Hindlimb muscle (tissue), 1 donor: ENCODE measurements at regions not wholly inside any gene's neighbourhood (a gene's known extent, or its start where the extent isn't known, plus 50 kb on each side); places are given as distances from the start of the nearest gene placed in this dataset.

Experiments used
- DNase-seq: peaks from one replicate; pipeline ENCODE4 v3.0.0-alpha.2; 2013

- DNase-seq: no peak
Measured at GRCh38 chr18:45228796-45229388, 386.4 kb upstream of the SLC14A2 start.

DNA sequence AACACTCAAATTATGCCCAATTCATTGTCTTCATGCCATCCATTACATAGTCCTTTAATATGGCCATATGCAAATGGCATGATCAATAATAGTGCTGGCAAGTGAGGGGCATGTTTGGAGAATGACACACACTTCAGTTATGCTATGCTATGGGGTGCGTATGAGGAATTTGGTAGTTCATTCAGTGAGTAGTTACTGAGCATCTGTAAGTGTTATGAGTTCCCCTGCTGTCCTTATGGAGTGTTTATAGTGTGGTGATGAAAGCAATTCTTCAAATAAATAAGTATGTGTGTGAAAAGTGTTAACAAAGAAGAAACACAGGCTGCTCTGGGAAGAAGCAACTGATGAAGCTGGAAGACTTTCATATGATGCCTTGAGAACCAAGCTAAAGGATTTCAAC lies 383.7 kb upstream of the SLC14A2 start:
- DNase-seq: no peak

GRCh38 chr18:45232061-45232460 lies 383.2 kb upstream of the SLC14A2 start:
- no peak for DNase-seq

DNA sequence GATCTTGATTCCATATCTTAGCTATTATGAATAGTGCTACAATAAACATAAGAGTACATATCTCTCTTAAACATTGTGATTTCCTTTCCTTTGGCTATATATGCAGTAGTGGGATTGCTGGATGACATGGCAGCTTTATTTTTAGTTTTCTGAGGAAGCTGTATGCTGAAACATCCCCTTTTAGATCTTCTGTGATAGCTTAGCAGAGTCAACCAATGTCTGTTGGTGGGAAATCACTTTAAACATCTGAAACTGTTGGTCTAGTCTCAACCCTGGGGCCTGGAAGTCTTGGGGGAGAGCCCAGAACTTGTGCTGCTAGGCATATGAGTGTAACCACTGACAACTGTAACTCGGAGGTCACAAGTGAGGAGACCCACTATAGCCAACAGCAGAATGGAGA lies 378.6 kb upstream of the SLC14A2 start:
- DNase-seq: no peak

GRCh38 chr18:45237343-45238098 lies 377.8 kb upstream of the SLC14A2 start:
- no peak for DNase-seq

- DNase-seq: no peak
Measured at GRCh38 chr18:45241271-45241670, 374.0 kb upstream of the SLC14A2 start.

DNA sequence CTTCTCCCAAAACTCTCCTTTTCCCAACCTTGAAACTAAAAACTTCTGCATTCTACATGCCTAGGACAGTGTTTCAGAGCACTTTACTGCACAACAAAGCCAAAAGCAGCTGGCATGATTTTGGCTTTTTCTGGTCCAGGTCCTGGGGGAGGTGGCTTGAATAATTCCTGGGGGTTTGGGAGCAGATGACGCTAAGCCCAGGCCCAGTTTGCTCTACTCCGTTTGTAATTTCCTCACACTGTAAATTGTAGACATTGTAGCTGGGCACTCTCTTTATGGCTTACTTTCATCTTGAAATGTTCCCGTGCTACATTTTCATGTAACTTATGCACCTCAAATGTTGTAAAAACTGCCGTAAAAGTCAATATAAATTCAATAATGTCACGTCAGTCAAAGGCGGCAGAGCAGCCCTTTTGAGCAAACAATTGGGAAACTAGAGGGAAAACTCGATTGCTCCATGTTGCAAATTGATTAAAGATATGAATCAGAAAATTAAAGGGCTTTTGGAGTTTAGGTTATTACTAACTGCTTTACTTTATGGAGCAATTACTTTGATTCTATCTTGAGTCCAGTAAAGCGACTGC lies 373.2 kb upstream of the SLC14A2 start:
- DNase-seq: no peak

GRCh38 chr18:45243340-45244110 lies 371.8 kb upstream of the SLC14A2 start:
- DNase-seq: no peak

DNA sequence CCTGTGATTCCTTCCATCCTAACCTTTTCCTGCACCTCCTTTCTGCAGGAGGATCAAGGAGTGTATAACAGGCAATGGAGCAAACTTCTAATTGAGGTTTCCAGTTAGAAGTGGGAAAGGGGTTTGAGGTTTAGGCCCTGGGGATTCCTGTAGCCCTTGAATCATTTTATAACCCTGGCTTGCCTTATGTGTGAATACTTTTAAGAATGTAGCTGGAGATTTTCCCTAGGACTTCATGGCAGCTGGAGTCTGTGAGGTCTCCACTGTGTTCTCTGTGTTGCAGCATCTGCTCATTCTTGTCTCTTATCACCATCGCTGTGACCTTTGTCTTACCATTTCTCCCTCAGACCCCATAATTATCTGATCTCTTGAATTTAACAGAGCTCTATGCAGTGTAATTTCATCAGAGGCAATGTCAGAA lies 370.2 kb upstream of the SLC14A2 start:
- DNase-seq: no peak

DNA sequence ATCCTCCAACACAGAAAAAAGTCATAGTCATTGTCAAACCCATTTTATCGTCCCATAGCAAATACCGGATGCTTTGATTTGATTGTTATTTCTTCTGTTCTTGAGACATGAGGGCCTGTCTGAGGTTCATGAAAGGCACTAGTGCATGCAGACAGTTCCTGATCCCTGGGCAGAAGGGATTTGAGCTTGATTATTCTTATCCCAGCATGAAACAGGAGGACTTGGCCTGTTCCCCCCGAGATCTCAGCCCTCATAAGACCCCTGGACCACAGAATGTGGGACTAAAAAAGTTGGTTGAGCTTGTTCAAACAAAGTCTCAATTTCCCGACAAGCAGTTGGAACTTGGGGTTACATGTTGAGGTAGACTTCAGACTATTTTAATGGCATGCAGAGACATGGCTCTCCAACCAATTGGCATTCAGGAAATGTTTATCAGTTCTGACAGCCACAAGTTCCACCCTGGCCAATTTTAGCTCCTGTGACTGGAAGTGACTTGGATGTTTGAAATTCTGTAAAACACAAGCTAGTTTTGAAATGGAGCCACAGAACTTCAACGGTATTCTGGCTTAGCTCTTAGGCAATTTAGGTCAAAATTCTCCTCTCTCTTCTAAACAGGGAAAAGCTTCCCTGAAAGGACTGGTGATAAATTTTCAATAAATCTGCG lies 366.9 kb upstream of the SLC14A2 start:
- DNase-seq: no peak

DNA sequence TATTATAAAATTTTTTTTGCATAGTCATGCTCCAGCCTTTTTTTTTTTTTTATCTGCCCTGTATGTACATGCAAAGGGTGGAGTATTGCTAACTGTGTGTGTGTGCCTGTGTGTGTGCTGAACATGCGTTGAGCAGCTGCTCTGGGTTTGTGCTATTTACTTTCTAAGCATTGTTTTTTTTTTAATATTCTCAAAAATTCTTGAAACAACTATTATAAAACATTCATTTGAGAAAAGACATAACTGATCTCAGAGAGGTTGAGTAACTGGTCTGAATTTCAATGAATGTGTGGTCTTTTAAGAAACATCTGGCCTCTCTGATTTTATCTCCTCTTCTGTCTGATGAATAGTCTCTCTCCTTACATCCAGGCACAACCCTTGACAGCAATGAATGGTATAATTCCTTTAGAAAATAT lies 366.0 kb upstream of the SLC14A2 start:
- no peak for DNase-seq

DNA sequence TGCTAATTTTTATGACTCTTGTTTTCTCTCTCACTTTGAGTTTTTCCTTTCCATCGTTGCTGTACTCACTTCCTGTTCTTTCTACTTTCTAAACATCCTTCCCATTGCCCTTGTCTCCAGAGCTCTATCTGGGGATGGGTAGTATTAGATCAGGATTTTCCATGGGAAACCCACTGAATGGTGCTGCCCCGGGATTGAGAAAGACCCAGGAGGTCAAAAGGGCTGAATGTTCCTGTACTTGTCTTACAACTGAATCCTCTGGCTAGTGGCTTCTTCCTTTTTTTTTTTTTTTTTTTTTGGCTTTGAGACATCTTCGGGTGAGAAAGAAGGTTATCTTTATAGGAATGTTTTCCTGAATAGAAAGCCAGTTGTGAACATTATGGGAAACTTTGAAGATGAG lies 364.8 kb upstream of the SLC14A2 start:
- no peak for DNase-seq

DNA sequence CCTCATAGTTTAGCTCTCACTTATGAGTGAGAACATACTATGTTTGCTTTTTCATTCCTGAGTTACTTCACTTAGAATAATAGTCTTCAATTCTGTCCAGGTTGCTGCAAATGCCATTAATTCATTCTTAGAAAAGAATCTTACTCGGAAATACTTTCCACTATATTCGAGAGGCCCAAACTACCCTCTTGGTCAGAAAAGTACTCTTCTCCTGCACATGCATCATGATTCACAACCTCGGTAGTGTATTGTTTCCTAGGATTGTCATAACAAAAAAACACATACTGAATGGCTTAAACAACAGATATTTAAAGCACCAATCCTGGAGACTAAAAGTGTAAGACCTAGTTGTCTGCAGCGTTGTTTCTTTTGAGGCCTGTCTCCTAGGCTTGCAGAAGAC lies 364.0 kb upstream of the SLC14A2 start:
- DNase-seq: no peak

- no peak for DNase-seq
Measured at GRCh38 chr18:45252474-45252873, 362.8 kb upstream of the SLC14A2 start.

- peak; percentile 49 for DNase-seq
Measured at GRCh38 chr18:45253056-45253565, 362.2 kb upstream of the SLC14A2 start.

DNA sequence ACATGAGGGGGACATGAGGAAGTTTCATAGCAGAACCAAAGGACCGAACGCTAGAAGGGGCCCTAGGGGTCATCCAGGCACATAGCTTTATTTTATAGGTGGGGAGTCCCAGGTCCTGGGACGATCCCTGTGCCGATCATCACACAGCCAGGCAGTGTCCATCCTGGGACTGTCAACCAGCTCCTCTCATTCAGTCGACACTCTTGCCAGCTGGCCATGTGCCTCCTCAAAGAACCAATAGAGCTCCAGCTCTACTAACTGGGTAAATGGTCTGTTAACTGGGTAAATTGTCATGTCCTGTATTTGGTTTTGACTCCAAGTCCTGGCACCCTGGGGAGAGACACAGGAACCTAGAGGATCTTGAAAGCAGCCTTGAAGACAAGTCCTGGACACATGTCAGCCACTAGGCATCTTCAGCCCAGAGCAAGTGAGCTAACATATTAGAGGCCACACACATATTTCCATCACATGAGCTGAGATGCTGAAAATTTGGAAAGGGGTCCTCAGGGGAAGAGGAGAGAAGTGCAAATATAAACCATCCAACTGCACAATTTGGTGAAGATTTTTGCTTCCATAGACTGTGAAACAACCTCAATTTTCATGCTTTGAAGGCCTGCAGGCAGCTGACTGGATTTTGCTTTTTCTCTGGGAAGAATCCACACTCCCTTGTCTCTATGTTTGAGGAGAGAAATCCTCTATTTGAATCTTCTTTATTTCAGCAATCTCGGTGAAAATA lies 361.1 kb upstream of the SLC14A2 start:
- DNase-seq: no peak

DNA sequence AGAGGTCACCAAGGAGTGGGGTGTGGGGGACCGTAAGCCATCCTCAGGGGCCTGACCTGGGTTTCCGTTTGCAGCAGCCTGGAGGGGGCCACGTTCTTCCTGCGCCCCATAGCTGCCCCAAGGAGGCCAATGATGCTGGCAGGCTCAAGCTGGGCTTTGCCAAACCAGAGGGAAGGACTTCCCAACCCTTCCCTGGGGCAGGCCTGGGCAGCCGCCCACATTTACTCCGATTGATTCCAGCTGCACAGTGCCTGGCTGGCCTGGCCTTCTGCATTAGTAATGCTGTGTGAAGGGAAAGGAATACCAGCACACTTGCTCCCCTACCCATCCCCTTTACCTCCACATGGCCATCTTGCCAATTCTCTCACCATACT lies 360.6 kb upstream of the SLC14A2 start:
- peak; percentile 32 for DNase-seq

DNA sequence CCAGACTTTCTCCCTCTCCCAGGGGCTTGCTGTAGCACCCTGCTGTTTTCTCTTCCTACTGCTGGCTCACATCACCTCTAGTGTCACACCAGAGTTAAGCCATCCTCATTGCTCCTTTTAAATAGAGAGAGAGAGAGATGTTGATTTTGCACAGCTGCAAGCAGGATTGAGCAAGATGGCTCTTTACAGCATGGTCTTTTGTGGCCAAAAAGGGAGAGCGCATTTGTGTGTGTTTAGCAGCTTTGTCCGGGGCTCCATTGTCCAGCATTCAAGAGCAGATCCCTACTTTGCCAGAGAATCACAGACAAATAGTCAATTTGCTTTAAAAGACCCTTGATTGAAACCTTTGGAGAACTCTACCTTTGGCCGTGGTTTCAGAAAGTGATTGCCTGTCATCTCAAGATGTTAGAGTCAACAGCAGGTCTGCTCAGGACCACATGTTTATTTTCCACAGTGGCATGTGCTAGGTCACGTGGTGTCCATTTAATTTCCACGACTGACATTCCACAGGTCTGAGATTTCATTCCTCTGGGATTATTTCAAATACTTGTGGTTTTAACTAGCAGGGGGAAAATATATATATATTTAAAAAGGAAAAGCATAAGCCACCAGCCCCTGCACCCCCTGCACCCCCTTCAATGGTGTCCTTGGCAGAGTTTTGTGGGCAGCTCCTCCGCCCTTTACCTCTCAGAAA lies 359.9 kb upstream of the SLC14A2 start:
- peak; percentile 51 for DNase-seq

- no peak for DNase-seq
Measured at GRCh38 chr18:45260125-45260524, 355.2 kb upstream of the SLC14A2 start.

GRCh38 chr18:45266023-45266422 lies 349.3 kb upstream of the SLC14A2 start:
- DNase-seq: no peak

DNA sequence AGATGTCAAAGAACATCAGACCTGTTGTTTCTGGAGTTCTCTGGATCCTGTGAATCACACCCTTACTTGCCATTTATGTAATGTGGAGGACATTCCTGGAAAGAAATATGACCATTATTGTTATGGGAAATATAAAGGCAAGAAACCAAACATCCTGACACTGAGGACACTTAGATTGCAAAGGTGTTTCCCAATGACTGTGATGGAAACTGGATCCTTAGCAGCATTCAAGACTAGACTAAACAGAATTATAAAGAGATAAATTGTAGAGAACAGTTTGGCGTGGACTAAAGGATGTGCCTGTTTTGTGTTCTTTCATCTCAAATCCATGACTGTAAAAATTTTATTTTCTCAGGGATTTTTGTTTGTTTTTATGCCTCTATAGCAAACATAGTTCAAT lies 347.7 kb upstream of the SLC14A2 start:
- no peak for DNase-seq
